GM19238 (cell line): ENCODE measurements at regions not wholly inside any gene's neighbourhood (a gene's known extent, or its start where the extent isn't known, plus 50 kb on each side); places are given as distances from the start of the nearest gene placed in this dataset.
"Not testable (repeated sequence)": the region's sequence is repeated elsewhere in the genome, so short reads cannot be mapped to it uniquely, and the experiment has no call there.

ENCODE experiments used
- DNase-seq: peaks from one replicate; pipeline ENCODE4 v3.0.0; 2011; ENCODE audit warnings: low spot score; ENCODE audit not compliant: insufficient read length

DNA sequence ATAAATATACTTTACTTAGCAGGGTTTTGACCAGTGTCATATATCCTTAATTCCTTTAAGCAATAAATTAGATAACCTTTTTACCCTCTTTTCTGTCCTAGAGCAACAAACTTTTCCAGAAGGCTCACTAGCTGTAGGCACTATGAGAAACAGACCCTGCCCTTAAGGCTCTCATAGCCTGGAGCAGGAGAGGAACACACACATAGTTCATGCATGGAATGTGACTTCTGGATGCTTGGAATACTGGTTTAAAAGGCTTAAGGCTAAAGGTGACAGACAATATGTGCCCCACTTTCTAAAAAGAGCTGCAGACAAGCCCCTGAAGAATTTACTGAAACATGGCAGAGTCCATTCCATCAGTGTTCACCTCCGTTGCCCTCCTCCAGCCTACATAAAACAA, 237.2 kb downstream of the TTC8 start:
- DNase-seq: no peak

DNA sequence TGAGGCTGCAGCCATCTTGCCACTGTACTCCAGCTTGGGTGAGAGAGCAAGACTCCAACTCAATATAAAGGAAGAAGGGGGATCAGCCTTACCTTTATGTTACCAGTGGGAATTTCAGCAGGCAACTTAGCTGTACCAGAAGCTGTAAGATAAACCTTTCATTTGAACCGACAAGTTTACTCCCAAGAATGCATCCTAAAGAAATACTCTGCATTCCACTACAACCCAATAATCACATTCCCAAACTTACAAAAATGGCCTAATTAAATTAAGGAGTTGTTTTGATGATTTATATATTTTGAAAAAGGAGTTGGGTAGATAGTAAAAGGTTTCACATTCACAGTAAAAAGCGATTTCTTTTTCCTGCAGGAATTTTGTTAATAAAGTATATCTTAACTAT, 241.4 kb downstream of the TTC8 start:
- DNase-seq: no peak

DNA sequence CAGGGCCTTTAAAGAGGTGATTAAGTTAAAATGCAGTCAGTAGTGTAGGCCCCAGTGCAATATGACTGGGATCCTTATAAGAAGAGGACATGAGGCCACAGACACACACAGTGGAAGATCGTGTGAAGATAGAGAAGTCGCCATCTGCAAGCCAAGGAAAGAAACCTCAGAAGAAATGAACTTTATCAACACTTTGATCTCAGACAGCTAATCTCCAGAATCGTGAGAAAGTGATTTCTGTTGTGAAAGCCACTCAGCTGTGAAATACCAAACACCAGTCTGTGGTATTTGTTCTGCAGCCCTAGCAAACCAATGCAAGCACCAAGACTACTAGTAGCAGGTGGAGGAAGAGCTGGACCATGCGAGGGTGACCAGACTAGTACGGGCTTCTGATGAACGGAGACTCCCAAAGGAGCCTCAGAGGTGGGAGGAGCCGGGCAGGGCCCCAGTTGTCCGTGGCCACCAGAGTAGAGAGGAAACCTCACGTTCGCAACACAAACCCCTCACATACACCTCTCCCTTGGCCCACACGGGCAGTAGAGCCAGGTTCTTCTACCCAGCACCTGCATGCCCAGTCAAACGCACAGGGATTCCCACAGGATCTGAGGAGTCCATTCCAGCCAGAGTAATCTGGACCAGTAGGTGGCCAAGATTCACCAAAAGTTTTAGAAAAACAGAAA, 243.0 kb downstream of the TTC8 start:
- no peak for DNase-seq

DNA sequence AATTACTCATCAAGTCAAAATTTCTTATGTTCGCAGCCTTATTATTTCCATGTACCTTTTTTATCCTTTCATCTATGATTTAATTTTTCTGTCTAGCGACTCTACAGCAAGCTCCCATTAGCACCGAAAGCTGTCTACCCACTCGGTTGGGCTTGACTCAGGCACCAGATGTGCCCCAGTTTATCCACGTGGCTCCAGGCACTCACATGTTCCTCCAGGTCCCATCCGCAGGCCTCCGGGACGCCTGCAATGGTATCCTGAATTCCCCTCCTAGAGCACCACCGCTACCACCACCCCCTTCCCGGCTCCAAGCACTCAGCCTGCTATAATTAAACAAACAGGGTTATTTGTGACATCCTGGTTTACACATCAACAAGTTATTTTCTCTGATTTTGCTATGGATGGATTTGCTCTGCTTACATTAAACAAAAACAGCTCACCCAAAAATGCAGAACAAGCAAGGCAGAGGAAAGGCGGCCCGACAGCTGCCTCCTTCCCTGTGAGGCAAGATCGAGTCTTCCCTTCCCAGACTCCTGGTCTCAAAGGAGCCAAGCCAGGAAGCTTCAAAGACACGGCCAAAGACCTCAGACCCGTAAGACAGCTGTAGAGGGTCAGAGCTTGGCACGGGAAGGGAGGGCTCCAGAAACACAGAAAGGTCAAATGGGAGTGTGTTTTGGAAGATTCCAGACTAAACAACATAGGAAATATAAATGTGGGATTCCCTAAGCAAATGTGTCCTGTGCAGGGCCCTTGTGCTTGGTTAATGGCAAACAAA, 253.8 kb downstream of the TTC8 start:
- no peak for DNase-seq

DNA sequence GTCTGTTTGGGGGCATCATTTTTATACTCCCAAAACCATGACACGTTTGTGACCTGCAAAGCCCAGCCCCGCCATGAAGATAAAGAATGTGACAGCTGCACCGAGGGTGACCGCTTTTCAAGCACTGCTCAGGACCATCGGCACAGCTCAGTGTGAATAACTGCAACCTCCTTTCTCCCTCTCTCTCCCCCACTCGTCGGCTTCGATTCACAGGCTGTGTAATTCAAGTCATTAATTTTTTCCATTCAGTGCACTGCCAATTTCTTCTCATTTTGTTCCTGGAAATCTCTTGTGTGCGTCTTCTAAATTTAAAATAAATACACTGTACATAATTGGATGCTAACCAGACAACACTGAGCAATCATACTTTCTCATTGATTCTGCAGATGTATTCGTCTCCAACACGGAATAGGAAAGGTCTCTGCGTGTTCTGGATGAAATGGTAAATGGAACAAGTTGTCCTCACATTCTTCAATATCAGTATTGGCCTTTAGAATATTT, 260.8 kb downstream of the TTC8 start:
- no peak for DNase-seq

DNA sequence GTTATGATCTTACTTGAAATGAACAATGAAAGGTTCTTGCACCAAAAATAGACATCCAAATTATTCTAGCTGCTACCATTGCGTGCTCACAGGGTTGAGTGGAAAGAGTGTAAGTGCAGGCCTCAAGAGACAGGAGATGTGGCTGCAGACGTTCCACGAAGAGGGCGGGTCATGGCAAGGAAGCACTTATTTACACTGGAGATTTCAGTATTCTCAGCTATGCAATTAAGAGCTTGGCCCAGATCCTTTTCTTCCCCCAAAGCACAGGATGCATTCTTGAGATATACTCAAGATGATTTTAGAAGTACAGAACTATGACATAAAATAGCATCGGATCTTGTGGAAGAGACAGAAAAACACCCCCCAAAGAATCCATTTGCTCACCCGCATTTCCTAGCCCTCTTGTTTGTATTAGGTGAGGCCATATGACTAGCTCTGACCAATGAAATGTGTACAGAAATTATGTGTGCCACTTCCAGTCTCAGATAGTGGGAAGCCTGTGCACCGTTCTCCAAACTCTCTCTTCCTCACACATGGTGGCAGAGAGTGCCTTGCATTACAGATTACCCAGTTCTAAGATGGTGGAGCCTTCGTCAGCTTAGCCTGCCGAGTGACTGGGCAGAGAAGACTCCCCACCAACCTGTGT, 261.4 kb downstream of the TTC8 start:
- no peak for DNase-seq

GRCh38 chr14:89088530-89088929, 264.1 kb downstream of the TTC8 start:
- no peak for DNase-seq

- DNase-seq: no peak
These were observed 264.9 kb downstream of the TTC8 start for GRCh38 chr14:89089330-89089729.

DNA sequence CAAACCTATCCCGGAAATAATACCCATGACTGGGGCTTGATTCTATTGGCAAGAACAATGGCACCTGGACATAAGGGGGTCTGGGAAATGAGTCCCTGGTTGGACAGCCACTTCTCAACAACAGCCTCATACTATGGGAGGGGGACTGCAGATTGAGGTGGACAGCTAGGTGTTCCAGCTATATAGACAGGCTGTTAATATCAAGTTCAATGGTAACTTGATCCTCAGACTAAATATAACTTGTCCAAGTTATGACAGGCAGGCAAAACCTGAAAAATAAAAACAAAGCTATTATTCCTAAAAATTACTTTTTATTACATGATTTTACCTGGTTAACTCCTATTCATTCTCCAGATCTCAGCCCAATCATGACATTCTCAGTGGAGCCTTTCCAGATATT, 267.3 kb downstream of the TTC8 start:
- no peak for DNase-seq

GRCh38 chr14:89093083-89093730, 268.8 kb downstream of the TTC8 start:
- DNase-seq: no peak

DNA sequence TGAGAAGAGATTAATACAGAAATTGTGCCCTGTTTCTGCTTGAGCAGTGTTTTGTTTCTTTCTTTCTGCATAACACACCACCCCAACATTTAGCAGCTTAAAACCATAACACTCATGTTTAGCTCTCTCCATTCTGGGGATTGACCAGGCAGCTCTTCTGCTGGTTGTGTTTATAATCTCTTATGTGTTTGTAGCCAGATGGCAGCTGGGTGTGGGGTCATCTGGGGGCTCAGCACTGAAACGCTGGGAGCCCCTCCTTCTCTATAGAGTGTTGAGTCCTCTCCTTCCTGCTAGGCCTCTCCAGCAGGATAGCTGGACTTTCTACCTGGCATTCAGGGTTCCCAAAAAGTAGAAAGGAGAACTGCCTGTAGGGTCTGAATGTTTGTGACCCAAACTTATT, 270.6 kb downstream of the TTC8 start:
- DNase-seq: no peak

GRCh38 chr14:89096946-89097345, 272.5 kb downstream of the TTC8 start:
- DNase-seq: no peak

GRCh38 chr14:89098254-89098653, 273.8 kb downstream of the TTC8 start:
- DNase-seq: no peak

DNA sequence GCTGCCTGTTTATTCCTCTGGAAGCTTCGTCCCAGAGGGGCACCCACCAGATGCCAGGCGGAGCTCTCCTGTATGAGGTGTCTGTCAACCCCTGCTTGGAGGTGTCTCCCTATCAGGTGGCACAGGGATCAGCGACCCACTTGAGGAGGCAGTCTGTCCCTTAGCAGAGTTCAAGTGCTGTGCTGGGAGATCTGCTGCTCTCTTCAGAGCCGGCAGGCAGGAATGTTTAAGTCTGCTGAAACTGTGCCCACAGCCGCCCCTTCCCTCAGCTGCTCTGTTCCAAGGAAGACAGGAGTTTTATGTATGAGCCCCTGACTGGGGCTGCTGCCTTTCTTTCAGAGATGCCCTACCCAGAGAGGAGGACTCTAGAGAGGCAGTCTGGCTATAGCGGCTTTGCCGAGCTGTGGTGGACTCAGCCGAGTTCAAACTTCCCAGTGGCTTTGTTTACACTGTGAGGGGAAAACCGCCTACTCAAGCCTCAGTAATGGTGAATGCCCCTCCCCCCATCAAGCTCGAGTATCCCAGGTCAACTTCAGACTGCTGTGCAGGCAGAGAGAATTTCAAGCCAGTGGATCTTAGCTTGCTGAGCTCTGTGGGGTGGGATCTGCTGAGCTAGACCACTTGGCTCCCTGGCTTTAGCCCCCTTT, 279.8 kb downstream of the TTC8 start:
- not testable (repeated sequence) for DNase-seq

GRCh38 chr14:89104861-89105260, 280.4 kb downstream of the TTC8 start:
- DNase-seq: not testable (repeated sequence)
